ENCODE measurements at regions not wholly inside any gene's neighbourhood (a gene's known extent, or its start where the extent isn't known, plus 50 kb on each side); places are given as distances from the start of the nearest gene placed in this dataset.
"Not testable (repeated sequence)": the region's sequence is repeated elsewhere in the genome, so short reads cannot be mapped to it uniquely, and the experiment has no call there.

DNA sequence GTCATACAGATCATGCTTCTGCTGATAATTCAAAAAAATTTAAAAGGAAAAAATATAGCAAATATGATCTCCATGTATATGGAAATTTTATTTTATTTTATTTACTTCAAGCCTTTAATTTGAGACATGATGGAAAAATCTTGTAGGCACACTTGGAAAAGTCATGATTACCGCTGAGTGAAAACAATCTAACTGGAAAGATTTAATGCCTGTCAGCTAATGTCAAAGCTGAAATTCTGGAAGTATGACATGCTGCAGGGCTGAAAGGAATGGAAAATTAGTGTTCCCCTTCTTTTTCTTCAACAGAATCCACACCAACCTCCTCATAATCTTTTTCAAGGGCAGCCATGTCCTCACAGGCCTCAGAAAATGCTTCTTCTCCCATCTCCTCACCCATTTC is 58.2 kb downstream of the RPRM start:
- no peak for DNase-seq (ENCODE audit: low read depth)

DNA sequence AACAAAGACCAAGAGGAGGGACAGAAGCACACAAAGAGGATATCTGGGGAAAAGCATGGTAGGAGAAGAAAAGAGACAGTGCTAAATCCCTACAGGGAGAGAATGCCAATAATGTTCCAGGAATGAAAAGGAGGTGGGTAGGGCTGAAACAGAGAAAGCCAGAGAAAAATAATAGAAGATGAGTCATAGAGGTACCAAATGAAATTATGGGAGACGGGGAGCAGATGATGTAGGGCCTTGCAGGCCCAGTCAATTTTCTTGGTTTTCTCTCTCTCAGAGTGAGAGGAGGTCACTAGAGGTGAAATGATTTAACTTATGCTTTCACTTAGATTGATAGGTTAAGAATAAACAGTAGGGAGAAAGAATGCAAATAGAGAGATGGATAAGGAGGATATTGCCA is 61.5 kb downstream of the RPRM start:
- DNase-seq (ENCODE audit: low read depth), result no peak

GRCh38 chr2:153416071-153416470 is 62.5 kb downstream of the RPRM start:
- no peak for DNase-seq (ENCODE audit: low read depth)

GRCh38 chr2:153408710-153409385 is 69.7 kb downstream of the RPRM start:
- DNase-seq (ENCODE audit: low read depth), result no peak

- DNase-seq (ENCODE audit: low read depth), result no peak
Observed at GRCh38 chr2:153405196-153405595, 73.4 kb downstream of the RPRM start.

DNA sequence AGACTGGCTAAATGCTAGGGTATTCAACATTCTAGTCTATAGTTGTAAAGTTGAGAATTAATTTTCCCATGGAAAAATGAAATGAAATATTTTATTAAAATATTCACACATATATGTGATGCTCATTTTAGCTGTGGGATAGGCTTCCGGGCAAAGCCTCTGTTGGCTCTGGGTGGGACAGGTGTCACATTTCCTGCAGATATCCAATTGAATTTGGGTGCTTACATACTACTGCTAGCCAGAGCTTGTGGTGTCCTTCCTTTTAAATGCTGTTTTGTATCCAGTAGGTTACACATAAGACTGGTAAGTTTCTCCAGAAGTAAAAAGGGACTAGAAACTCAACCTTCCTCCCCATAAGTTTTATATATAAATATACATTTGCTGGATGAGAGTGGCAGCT is 73.8 kb downstream of the RPRM start:
- no peak for DNase-seq (ENCODE audit: low read depth)

DNA sequence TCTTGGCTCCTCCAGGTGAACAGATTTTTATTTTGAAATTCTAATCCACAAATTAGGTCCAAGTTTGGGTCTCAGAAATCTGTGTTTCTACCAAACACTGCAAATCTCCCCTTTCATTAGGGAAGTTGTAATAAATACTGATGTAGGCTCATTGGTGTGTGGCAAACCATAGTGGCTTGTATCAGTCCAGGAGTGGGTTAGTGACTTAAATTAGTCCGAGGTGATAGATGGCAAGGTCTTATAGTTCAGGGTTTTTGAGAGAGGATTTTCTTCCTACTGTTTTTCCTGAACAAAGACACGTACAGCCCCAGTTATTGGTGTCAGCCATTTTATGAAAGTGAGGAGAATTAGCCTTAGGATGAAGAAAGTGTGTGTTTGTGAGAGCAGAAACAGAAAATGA is 74.6 kb downstream of the RPRM start:
- no peak for DNase-seq (ENCODE audit: low read depth)

DNA sequence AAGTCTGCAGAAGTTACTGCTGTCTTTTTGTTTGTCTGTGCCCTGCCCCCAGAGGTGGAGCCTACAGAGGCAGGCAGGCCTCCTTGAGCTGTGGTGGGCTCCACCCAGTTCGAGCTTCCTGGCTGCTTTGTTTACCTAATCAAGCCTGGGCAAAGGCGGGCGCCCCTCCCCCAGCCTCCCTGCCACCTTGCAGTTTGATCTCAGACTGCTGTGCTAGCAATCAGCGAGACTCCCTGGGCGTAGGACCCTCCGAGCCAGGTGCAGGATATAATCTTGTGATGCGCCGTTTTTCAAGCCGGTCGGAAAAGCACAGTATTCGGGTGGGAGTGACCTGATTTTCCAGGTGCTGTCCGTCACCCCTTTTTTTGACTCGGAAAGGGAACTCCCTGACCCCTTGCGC is 75.2 kb downstream of the RPRM start:
- not testable (repeated sequence) for DNase-seq (ENCODE audit: low read depth)

DNA sequence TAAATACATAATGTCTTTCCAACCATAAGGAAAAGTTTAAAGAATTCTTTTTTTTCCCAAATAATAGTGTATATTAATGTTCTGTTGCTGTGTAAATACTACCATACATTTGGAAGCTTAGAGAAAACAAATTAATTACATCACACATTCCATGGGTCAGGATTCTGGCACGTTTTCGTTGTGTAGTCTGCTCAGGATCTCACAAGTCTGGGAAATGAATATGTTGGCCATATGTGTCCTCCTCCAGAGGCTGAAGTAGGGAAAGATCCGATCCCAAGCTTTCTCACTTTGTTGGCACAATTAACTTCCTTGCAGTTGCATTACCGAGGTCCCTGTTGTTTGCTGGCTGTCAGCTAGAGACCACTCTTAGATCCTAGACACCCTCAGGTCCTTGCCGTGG is 83.9 kb downstream of the RPRM start:
- peak; percentile 2 for DNase-seq (ENCODE audit: low read depth)

GRCh38 chr2:153394247-153394646 is 84.3 kb downstream of the RPRM start:
- no peak for DNase-seq (ENCODE audit: low read depth)

- no peak for DNase-seq (ENCODE audit: low read depth)
Observed at GRCh38 chr2:153393518-153393917, 85.0 kb downstream of the RPRM start.

DNA sequence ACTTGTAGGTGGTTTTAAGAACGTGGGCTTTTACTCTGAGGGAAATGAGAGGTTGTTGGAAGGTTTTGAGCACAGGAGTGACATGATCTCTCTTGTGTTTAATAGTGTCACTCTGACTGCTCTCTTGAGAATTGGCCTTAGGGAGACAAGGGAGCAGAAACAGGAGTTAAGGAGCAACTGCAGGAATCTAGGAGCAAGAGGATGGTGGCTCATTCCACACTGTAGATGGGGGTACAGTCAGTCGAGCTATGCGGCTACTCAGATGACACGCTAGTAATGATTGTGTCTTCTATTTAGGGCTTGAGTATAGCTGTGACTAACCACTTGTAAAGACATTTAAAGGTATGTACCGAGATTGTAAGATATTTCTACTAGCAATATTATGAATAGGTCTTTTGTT is 87.4 kb downstream of the RPRM start:
- DNase-seq (ENCODE audit: low read depth), result no peak

DNA sequence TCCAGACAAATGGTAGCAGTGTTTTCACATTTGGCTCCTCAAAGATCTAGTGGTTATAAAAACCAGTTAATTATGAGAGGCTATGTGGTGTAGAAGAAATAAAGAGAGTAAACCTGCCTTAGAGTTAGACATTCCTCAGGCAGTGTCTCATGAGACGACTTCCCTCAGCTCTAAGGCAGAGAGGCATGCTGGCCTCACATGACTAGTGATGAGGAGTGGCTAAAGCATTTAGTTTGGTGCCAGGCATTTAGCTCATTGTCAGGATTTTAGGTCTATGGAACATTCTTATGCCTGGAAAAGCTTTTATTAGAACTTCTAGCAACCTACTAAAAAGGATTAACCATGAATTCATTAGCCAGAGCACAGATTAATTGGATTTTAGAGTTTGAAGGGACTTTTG is 90.3 kb downstream of the RPRM start:
- no peak for DNase-seq (ENCODE audit: low read depth)

DNA sequence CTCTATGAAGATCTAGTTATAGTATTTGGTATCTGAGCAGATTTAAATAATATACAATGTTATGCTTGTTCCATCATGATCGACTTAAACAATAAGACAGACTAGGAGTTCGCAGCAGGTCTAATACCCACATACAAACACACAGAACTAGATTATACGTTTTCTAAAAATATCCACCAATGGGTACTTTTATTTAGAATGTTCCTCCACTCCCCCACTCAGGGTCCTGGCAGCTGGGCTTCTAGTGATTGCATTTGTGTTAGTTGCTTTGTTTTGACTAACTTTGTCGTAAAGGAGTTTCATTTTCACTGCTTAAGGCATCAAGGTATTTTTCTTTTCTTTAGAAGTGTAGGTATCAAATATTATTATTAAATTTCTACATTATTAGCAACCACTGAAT is 91.4 kb downstream of the RPRM start:
- DNase-seq (ENCODE audit: low read depth), result no peak

DNA sequence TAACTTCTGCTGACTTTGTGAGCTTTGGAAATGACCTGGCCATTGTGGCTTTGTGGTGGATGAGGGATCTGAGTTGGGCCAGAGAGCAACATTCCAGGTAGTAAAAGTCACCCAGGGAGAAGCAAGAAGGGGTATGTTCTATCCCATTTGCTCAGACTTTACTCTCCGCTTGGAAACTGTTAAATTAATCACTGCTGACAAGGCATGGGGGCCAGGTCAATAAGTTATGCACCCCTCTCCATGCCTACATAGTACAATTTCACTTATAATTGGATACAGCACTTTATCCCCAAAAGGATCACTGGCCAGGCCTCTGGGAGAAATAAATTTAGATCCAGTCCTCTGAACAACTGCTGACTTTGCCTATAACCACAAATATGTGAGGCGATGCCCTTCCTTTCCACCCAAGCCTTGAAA is 92.1 kb downstream of the RPRM start:
- no peak for DNase-seq (ENCODE audit: low read depth)

DNA sequence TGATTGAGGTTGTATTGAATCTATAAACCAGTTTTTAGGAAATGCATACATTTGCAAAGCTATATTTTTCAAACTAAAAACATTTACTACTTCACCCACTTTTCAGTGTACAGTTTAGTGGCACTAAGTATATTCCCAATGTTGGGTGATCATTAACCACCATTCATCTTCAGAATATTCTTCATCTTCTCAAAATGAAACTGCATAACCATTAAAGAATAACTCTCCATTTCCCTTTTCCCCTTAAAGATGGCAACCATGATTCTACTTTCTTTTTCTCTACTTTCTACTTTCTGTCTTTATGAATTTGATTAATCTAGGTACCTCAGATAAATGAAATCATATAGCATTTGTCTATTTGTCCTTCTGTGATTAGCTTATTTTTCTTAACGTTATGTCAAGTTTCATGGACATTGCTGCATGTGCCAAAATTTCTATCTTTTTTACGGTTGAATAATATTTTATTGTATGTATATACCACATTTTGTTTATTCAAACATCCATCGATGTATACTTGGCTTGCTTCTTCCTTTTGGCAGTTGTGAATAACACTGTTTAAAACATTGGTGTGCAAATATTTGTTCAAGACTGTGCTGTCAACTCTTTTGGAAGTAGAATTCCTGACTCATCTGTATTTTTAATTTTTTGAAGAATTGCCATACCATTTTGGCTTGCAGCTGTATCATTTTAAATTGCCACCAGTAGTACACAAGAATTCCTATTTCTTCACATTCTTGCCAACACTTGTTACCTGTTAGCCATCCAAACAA is 104.9 kb downstream of the RPRM start:
- DNase-seq (ENCODE audit: low read depth), result no peak

GRCh38 chr2:153360239-153360638 is 118.3 kb downstream of the RPRM start:
- DNase-seq (ENCODE audit: low read depth), result no peak

GRCh38 chr2:153354377-153354776 is 124.2 kb downstream of the RPRM start:
- DNase-seq (ENCODE audit: low read depth), result no peak

DNA sequence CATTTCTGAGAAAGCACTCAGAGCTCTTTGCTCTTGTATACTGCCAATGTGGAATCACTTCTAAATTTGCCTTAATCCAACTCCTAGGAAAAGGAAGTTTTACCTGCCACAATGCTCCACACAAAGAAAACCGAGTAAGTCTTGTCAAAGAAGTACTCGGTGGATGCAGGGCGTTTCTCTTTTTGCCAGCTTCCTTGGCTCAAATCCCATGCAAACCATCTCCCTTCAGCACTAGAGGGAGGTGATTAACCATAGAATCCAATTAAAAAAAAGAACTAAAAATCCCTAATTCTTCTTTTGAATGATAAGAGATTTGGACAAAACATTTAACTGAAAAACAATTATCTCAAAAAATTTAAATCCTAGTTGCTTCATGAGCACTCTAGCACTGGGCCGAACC is 129.0 kb downstream of the RPRM start:
- no peak for DNase-seq (ENCODE audit: low read depth)

DNA sequence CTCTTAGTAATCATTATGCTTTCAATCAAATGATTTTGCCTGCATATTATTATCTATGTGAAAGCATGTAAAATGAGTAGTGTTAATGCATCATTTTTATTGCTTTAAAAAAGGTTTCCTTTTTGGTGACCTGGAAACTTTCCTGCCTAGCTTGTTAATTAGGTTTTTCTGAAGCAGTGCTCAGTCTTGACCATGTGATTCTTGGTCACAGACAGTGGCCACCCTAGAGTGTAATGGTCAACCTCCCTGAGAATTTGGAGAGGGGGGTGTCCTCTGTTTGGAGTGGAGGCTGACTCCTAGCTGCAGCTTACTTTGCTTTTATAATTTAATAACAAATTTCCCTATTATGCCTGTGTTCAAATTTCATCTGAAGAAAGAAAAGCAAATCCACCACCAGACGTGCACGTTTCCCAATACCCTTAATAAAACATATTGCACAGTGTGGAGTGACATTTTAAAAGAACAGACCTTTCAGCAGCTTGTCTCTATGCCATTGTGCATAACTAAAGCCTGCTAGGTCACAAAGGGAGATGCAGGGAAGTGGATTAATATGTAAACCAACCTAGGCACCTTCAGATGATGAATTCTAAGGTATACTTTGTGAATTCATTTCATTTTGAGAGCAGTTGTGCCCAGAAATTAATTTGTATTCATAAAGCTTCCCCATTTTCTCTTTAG is 130.6 kb downstream of the RPRM start:
- DNase-seq (ENCODE audit: low read depth), result no peak

- no peak for DNase-seq (ENCODE audit: low read depth)
Observed at GRCh38 chr2:153320879-153321278, 157.7 kb downstream of the RPRM start.

- DNase-seq (ENCODE audit: low read depth), result no peak
Observed at GRCh38 chr2:153311432-153311831, 167.1 kb downstream of the RPRM start.

DNA sequence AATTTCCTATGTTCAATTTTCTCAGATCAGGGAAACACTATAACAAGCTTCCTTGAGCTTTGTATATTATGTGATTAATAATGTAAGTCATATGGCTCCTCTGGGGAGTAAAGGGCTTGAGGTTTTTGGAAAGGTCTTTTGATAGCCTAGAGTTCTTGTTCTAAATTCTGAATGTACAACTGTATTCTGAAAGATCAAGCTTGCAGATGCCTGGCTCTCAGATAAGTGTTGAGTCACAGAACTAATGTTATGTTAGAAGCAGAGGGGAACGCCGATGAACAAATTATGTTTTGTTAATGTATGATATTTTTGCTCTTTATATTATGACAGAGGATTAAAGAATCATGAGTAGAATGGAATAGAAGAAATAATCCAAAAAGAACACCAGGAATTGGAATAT is 170.1 kb downstream of the RPRM start:
- DNase-seq (ENCODE audit: low read depth), result no peak

All from forelimb muscle (tissue), 1 donor.